Activated CD8-positive, alpha-beta T cell treated with anti-CD3 and anti-CD28 coated beads for 36 hours (primary cell): ENCODE measurements at regions not wholly inside any gene's neighbourhood (a gene's known extent, or its start where the extent isn't known, plus 50 kb on each side); places are given as distances from the start of the nearest gene placed in this dataset.

Experiments
- ATAC-seq: fragments of 200-7000 bp; cut with Tn5 transposase; one replicate; pipeline ENCODE4 v1.10.0; 2021; ENCODE audit warnings: mild to moderate bottlenecking, moderate library complexity
- CTCF ChIA-PET: fragments of 350-600 bp; sonication (Branson Sonifier 250); formaldehyde crosslinking; loops from one replicate; lab custom pipeline; 2021; ENCODE audit warnings: antibody characterized with exemption; lab: Charles Lee
- POLR2A ChIA-PET: fragments of 350-600 bp; sonication (Branson Sonifier 250); formaldehyde crosslinking; loops from one replicate; lab custom pipeline; 2021; ENCODE audit warnings: antibody characterized with exemption; lab: Charles Lee
- DNase-seq: peaks from one replicate; pipeline ENCODE4 v3.0.0-alpha.2; 2020
- H3K27ac Mint-ChIP-seq: one replicate; pipeline ENCODE4 v1.8.0; 2021; ENCODE audit warnings: mild to moderate bottlenecking, mixed read lengths
- H3K27me3 Mint-ChIP-seq: one replicate; pipeline ENCODE4 v1.8.0; 2021; ENCODE audit warnings: mixed read lengths
- H3K36me3 Mint-ChIP-seq: one replicate; pipeline ENCODE4 v1.8.0; 2021; ENCODE audit warnings: low read depth, mixed read lengths
- H3K4me1 Mint-ChIP-seq: one replicate; pipeline ENCODE4 v1.8.0; 2021; ENCODE audit warnings: low read depth, mixed read lengths
- H3K4me3 Mint-ChIP-seq: one replicate; pipeline ENCODE4 v1.8.0; 2021; ENCODE audit warnings: mild to moderate bottlenecking, moderate library complexity, mixed read lengths
- H3K9me3 Mint-ChIP-seq: one replicate; pipeline ENCODE4 v1.8.0; 2021; ENCODE audit warnings: mixed read lengths
- intact Hi-C: fragments of 100-400 bp; cut with micrococcal nuclease; formaldehyde crosslinking; loops from one replicate; pipeline ENCODE4 v1.10.0; 2022
- TF ChIP-seq, protein P1 (sequence below): fragments of 200-600 bp; IDR thresholded peaks from one replicate; pipeline ENCODE4 v1.8.0; 2022; ENCODE audit warnings: antibody characterized with exemption, mild to moderate bottlenecking

DNA sequence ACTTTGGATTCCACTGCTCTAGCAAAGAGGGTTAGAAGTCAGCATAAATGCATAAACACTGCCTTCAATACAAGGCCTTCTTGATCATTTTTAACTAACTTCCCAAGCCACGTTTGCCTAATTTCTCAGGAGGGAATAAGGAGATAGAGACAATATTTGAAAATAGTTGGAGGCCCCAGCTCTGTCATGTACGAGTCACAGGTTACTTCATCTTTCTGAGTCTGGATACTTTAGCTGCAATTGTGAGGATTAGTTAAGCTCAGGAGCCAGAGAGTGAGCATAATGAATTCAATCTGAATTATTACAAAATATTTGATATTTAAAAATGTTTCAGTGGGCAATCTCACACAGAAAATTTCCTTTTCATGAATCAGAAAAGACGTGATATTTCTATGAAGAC is 298.9 kb downstream of the SHOX2 start:
- Mint-ChIP-seq H3K4me1 (no peaks in the 10 kb centered on the region), H3K27me3 (no peaks in the 10 kb centered on the region), H3K36me3 (no peaks in the 10 kb centered on the region), H3K4me3 (no peak overlapping the region), H3K27ac (no peak overlapping the region), H3K9me3 (peaks cover 4% of the 10 kb centered on the region)
- TF ChIP-seq, protein P1, sequence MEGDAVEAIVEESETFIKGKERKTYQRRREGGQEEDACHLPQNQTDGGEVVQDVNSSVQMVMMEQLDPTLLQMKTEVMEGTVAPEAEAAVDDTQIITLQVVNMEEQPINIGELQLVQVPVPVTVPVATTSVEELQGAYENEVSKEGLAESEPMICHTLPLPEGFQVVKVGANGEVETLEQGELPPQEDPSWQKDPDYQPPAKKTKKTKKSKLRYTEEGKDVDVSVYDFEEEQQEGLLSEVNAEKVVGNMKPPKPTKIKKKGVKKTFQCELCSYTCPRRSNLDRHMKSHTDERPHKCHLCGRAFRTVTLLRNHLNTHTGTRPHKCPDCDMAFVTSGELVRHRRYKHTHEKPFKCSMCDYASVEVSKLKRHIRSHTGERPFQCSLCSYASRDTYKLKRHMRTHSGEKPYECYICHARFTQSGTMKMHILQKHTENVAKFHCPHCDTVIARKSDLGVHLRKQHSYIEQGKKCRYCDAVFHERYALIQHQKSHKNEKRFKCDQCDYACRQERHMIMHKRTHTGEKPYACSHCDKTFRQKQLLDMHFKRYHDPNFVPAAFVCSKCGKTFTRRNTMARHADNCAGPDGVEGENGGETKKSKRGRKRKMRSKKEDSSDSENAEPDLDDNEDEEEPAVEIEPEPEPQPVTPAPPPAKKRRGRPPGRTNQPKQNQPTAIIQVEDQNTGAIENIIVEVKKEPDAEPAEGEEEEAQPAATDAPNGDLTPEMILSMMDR, result no peak
- DNase-seq (no peak), ATAC-seq (no peak)
- intact Hi-C loops, result no loop called here
- POLR2A ChIA-PET, result no interaction called here
- CTCF ChIA-PET, result no interaction called here

DNA sequence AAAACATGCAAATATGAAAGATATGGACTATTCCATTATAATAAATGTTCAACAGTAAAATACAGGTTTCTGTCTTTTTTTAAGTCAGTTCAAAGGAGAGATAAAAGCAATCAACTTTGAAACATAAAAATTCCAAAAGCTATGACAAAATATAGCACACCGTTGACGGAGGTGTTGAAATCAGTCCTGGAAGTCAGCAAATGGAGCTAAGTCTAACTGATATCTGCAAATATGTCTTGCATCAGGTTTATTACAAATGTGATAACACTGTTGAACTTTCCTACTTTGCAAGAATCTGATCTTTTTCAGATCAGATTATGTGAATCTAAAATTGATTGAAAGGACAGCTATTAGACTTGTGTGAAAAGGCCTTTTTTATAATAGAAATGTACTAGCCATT is 300.7 kb downstream of the SHOX2 start:
- H3K36me3 Mint-ChIP-seq, result no peaks in the 10 kb centered on the region
- no peak overlapping the region for H3K4me3 Mint-ChIP-seq
- H3K27ac Mint-ChIP-seq, result no peak overlapping the region
- DNase-seq (no peak), ATAC-seq (no peak)
- H3K27me3 Mint-ChIP-seq, result no peaks in the 10 kb centered on the region
- H3K9me3 Mint-ChIP-seq, result peaks cover 6% of the 10 kb centered on the region
- H3K4me1 Mint-ChIP-seq, result no peaks in the 10 kb centered on the region
- POLR2A ChIA-PET, result no interaction called here
- intact Hi-C loops, result no loop called here
- CTCF ChIA-PET, result no interaction called here
- TF ChIP-seq, protein P1, result no peak

DNA sequence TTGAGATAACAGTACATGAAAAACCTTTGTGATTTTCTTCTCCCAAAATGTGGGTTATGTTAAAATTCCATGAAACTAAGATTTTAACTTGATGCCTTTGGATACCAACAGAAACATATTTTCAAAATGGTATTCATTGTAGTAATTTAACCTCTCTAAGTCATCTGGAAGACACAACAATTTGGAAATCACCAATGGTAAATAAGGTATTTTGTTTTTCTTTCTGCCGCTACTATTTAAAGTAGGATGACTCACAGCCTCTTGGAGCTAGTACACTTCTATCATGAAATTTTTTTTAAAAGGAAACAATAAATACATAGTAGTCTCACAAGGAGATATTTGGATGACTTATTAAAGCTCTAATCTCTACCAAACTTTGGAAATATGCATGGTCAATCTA is 291.6 kb upstream of the VEPH1 start:
- no peak for DNase-seq
- Mint-ChIP-seq H3K4me3 (no peak overlapping the region), H3K9me3 (peaks cover 8% of the 10 kb centered on the region), H3K36me3 (no peaks in the 10 kb centered on the region), H3K27ac (no peak overlapping the region), H3K27me3 (peaks cover 2% of the 10 kb centered on the region), H3K4me1 (no peaks in the 10 kb centered on the region)
- ChIA-PET POLR2A (no interaction called here), CTCF (no interaction called here)
- no peak for ATAC-seq
- TF ChIP-seq, protein P1, result no peak
- intact Hi-C loops, result no loop called here

DNA sequence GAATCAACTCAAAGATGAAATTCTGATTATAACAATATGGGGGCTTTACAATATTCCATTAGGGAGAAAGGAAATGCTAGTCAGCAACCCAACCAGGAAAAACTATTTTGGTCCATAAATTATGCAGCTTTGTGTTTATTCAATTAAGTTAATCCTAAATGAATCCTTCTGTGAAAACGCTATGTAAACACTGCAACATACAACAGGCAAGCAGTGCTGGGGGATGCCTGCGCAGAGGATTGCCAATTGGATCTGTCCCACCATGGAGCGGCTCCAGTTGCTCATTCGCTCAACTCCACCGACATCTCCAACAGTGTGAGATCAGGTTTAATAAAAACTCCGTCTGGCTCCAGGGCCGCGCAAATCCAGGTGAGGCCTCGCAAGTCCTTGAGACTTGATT is 290.5 kb upstream of the VEPH1 start:
- Mint-ChIP-seq H3K4me3 (no peak overlapping the region), H3K9me3 (peaks cover 3% of the 10 kb centered on the region), H3K4me1 (no peaks in the 10 kb centered on the region), H3K27me3 (peaks cover 2% of the 10 kb centered on the region), H3K27ac (no peak overlapping the region), H3K36me3 (no peaks in the 10 kb centered on the region)
- ChIA-PET CTCF (no interaction called here), POLR2A (no interaction called here)
- TF ChIP-seq, protein P1, result no peak
- no peak for ATAC-seq
- intact Hi-C loops, result no loop called here
- DNase-seq, result no peak

DNA sequence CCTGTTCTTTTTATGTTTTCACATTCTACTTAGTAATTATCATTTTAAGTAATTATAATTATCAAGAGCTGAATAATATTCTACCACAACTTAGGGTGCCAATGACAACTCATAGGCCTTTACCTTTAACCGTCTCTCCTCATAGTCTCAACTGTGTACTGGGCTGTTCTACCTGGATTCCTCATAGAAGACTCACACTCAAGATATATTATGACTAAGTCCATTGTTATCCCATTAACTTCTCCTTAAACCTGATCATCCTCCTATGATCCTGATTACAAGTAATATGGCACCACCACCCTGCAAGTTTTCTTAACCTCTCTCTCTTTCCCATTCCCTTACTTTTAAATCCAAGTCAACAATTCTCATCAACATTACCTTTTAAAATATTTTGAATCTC is 285.9 kb upstream of the VEPH1 start:
- ChIA-PET CTCF (no interaction called here), POLR2A (no interaction called here)
- DNase-seq (no peak), ATAC-seq (no peak)
- no peaks in the 10 kb centered on the region for H3K36me3 Mint-ChIP-seq
- no peak overlapping the region for H3K4me3 Mint-ChIP-seq
- TF ChIP-seq, protein P1, result no peak
- no peak overlapping the region for H3K27ac Mint-ChIP-seq
- no peaks in the 10 kb centered on the region for H3K9me3 Mint-ChIP-seq
- no peaks in the 10 kb centered on the region for H3K4me1 Mint-ChIP-seq
- intact Hi-C loops, result no loop called here
- peaks cover 2% of the 10 kb centered on the region for H3K27me3 Mint-ChIP-seq
